H9 (cell line): ENCODE measurements at regions not wholly inside any gene's neighbourhood (a gene's known extent, or its start where the extent isn't known, plus 50 kb on each side); places are given as distances from the start of the nearest gene placed in this dataset.

Experiments used
- DNase-seq: peaks from one replicate; pipeline ENCODE4 v3.0.0-alpha.2; 2017
- H2AFZ ChIP-seq: one replicate; pipeline ENCODE4 v1.6.1; 2013; ENCODE audit warnings: mild to moderate bottlenecking, low read length, control low read depth, moderate library complexity
- H2AK5ac ChIP-seq: 2 replicates; pipeline ENCODE4 v1.6.1; 2013; ENCODE audit warnings: low read length, control low read depth, mixed read lengths; ENCODE audit not compliant: insufficient read length
- H2BK120ac ChIP-seq: one replicate; pipeline ENCODE4 v1.6.1; 2013; ENCODE audit warnings: low read depth, mild to moderate bottlenecking, low read length, control low read depth, inconsistent platforms; ENCODE audit not compliant: poor library complexity, severe bottlenecking
- H2BK12ac ChIP-seq: 2 replicates; pipeline ENCODE4 v1.6.1; 2013; ENCODE audit warnings: low read length, control low read depth, mixed read lengths, low read depth; ENCODE audit not compliant: insufficient read length
- H2BK15ac ChIP-seq: 2 replicates; pipeline ENCODE4 v1.6.1; 2013; ENCODE audit warnings: low read depth, low read length, control low read depth
- H2BK20ac ChIP-seq: one replicate; pipeline ENCODE4 v1.6.1; 2013; ENCODE audit warnings: low read depth, mild to moderate bottlenecking, low read length, control low read depth, inconsistent platforms; ENCODE audit not compliant: poor library complexity, severe bottlenecking
- H2BK5ac ChIP-seq: 2 replicates; pipeline ENCODE4 v1.6.1; 2013; ENCODE audit warnings: low read length, control low read depth, mixed read lengths; ENCODE audit not compliant: insufficient read length
- H3K14ac ChIP-seq: 2 replicates; pipeline ENCODE4 v1.6.1; 2013; ENCODE audit warnings: low read length, control low read depth; ENCODE audit not compliant: insufficient read depth
- H3K18ac ChIP-seq: 2 replicates; pipeline ENCODE4 v1.6.1; 2013; ENCODE audit warnings: low read depth, mild to moderate bottlenecking, mixed read lengths, low read length, control low read depth; ENCODE audit not compliant: insufficient read length
- H3K23ac ChIP-seq: 2 replicates; pipeline ENCODE4 v1.6.1; 2013; ENCODE audit warnings: low read length, control low read depth, mixed read lengths, low read depth; ENCODE audit not compliant: insufficient read length
- H3K23me2 ChIP-seq: 2 replicates; pipeline ENCODE4 v1.6.1; 2013; ENCODE audit warnings: low read depth, mild to moderate bottlenecking, mixed read lengths, low read length, control low read depth; ENCODE audit not compliant: insufficient read length, poor library complexity, severe bottlenecking
- H3K27ac ChIP-seq: 2 replicates; pipeline ENCODE4 v1.5.1; 2013; ENCODE audit warnings: low read length, control low read depth, mixed read lengths, low read depth; ENCODE audit not compliant: insufficient read length
- H3K27me3 ChIP-seq: 2 replicates; pipeline ENCODE4 v1.6.1; 2013; ENCODE audit warnings: low read length, control low read depth, inconsistent platforms; ENCODE audit not compliant: insufficient read depth
- H3K4ac ChIP-seq: 2 replicates; pipeline ENCODE4 v1.6.1; 2013; ENCODE audit warnings: low read depth, mild to moderate bottlenecking, control low read depth, inconsistent platforms, low read length, moderate library complexity
- H3K4me1 ChIP-seq: 2 replicates; pipeline ENCODE4 v1.6.1; 2013; ENCODE audit warnings: low read length, control low read depth, inconsistent platforms; ENCODE audit not compliant: insufficient read depth
- H3K4me2 ChIP-seq: 2 replicates; pipeline ENCODE4 v1.6.1; 2013; ENCODE audit warnings: low read length, control low read depth, mixed read lengths; ENCODE audit not compliant: insufficient read length, insufficient read depth
- H3K56ac ChIP-seq: 2 replicates; pipeline ENCODE4 v1.6.1; 2013; ENCODE audit warnings: low read depth, mild to moderate bottlenecking, mixed read lengths, low read length, control low read depth; ENCODE audit not compliant: insufficient read length
- H3K79me1 ChIP-seq: 2 replicates; pipeline ENCODE4 v1.6.1; 2013; ENCODE audit warnings: low read depth, mild to moderate bottlenecking, moderate library complexity, low read length, control low read depth, inconsistent platforms; ENCODE audit not compliant: insufficient read depth, poor library complexity, severe bottlenecking
- H3K79me2 ChIP-seq: 2 replicates; pipeline ENCODE4 v1.6.1; 2013; ENCODE audit warnings: low read length, control low read depth, inconsistent platforms; ENCODE audit not compliant: insufficient read depth
- H3K9ac ChIP-seq: 2 replicates; pipeline ENCODE4 v1.6.1; 2013; ENCODE audit warnings: low read length, control low read depth, mixed read lengths; ENCODE audit not compliant: insufficient read length; ENCODE audit errors: extremely low read depth
- H3K9me3 ChIP-seq: one replicate; pipeline ENCODE4 v1.6.1; 2013; ENCODE audit warnings: low read depth, low read length, inconsistent platforms; ENCODE audit not compliant: control insufficient read depth
- H3T11ph ChIP-seq: one replicate; pipeline ENCODE4 v1.6.1; 2013; ENCODE audit warnings: mild to moderate bottlenecking, low read length, control low read depth, inconsistent platforms
- H4K20me1 ChIP-seq: one replicate; pipeline ENCODE4 v1.6.1; 2013; ENCODE audit not compliant: control insufficient read depth, insufficient read length, insufficient read depth
- H4K5ac ChIP-seq: 2 replicates; pipeline ENCODE4 v1.6.1; 2013; ENCODE audit warnings: low read depth, mild to moderate bottlenecking, mixed read lengths, low read length, control low read depth; ENCODE audit not compliant: insufficient read length
- H4K8ac ChIP-seq: replicated peaks from 2 replicates; pipeline ENCODE4 v1.6.1; 2013; ENCODE audit warnings: low read length, control low read depth, mixed read lengths, low read depth; ENCODE audit not compliant: insufficient read length
- H4K91ac ChIP-seq: 2 replicates; pipeline ENCODE4 v1.6.1; 2013; ENCODE audit warnings: low read depth, mild to moderate bottlenecking, moderate library complexity, mixed read lengths, low read length, control low read depth; ENCODE audit not compliant: insufficient read length
- H3K27ac Mint-ChIP-seq, 3 experiments: 2 replicates in 2 of 3; 3 replicates in 1 of 3; pipeline ENCODE4 v1.8.0; 2020 to 2021; ENCODE audit warnings: mixed read lengths in 3 of 3, mild to moderate bottlenecking in 1 of 3, moderate library complexity in 1 of 3
- H3K27me3 Mint-ChIP-seq: 2 replicates; pipeline ENCODE4 v1.8.0; 2021; ENCODE audit warnings: low read depth, mild to moderate bottlenecking, moderate library complexity, mixed read lengths
- H3K36me3 Mint-ChIP-seq, 3 experiments: 2 replicates in 2 of 3; 3 replicates in 1 of 3; pipeline ENCODE4 v1.8.0; 2020 to 2021; ENCODE audit warnings: low read depth in 3 of 3, mixed read lengths in 3 of 3; ENCODE audit not compliant: insufficient read depth in 1 of 3
- H3K4me1 Mint-ChIP-seq, 2 experiments: 2 replicates each; pipeline ENCODE4 v1.8.0; 2020; ENCODE audit warnings: mixed read lengths in 2 of 2
- H3K4me3 Mint-ChIP-seq, 2 experiments: 2 replicates in 1 of 2; 3 replicates in 1 of 2; pipeline ENCODE4 v1.8.0; 2020 to 2021; ENCODE audit warnings: mild to moderate bottlenecking in 2 of 2, mixed read lengths in 2 of 2, moderate library complexity in 1 of 2
- H3K9me3 Mint-ChIP-seq, 2 experiments: 2 replicates in 1 of 2; 3 replicates in 1 of 2; pipeline ENCODE4 v1.8.0; 2020; ENCODE audit warnings: mild to moderate bottlenecking in 2 of 2, mixed read lengths in 2 of 2, moderate library complexity in 1 of 2
- WGBS: extraction: QIAGEN DNeasy Blood & Tissue Kit; methylation state at CpG from one replicate; pipeline ENCODE4 v1.1.7; 2013; ENCODE audit warnings: missing lambda C conversion rate, low lambda C conversion rate, mixed read lengths; ENCODE audit not compliant: insufficient read length; ENCODE audit errors: extremely low coverage; 5-methylcytosine and 5-hydroxymethylcytosine counted together
- TF ChIP-seq, protein P1 (sequence below): fragments of 200-600 bp; sonication (generic); conservative IDR thresholded peaks from 3 replicates; pipeline ENCODE4 v1.8.0; 2021; ENCODE audit warnings: antibody characterized with exemption, mild to moderate bottlenecking

DNA sequence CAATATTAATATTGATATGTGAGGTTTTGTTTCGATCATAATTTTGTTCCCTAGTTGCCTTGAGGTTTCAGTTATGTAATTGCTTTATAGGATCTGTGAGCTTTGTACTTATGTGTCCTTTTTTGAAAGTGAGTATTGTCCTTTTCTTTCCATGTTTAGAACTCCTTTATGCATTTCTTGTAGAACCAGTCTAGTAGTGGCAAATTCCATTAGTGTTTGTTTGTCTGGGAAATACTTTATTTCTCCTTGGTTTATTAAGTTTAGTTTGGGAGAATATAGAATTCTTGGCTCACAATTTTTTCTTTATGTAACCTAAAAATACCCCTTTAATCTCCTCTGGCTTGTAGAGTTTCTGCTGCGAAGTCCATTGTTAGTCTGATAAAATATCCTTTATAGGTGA, 127.5 kb upstream of the KITLG start:
- H3K27ac Mint-ChIP-seq = no peak overlapping the region

More for the DNA sequence above, 127.5 kb upstream of the KITLG start:
- no peaks in the 10 kb centered on the region for H3K4me1 ChIP-seq
- no peak overlapping the region for H2AFZ ChIP-seq
- TF ChIP-seq, protein P1, sequence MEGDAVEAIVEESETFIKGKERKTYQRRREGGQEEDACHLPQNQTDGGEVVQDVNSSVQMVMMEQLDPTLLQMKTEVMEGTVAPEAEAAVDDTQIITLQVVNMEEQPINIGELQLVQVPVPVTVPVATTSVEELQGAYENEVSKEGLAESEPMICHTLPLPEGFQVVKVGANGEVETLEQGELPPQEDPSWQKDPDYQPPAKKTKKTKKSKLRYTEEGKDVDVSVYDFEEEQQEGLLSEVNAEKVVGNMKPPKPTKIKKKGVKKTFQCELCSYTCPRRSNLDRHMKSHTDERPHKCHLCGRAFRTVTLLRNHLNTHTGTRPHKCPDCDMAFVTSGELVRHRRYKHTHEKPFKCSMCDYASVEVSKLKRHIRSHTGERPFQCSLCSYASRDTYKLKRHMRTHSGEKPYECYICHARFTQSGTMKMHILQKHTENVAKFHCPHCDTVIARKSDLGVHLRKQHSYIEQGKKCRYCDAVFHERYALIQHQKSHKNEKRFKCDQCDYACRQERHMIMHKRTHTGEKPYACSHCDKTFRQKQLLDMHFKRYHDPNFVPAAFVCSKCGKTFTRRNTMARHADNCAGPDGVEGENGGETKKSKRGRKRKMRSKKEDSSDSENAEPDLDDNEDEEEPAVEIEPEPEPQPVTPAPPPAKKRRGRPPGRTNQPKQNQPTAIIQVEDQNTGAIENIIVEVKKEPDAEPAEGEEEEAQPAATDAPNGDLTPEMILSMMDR = no peak
- H3K23me2 ChIP-seq = no peaks in the 10 kb centered on the region
- no peak overlapping the region for H2BK12ac ChIP-seq
- no peaks in the 10 kb centered on the region for H3K9me3 ChIP-seq
- H2BK20ac ChIP-seq = no peak overlapping the region
- no peak overlapping the region for H3K14ac ChIP-seq
- no peaks in the 10 kb centered on the region for H3K79me2 ChIP-seq
- H4K91ac ChIP-seq = no peak overlapping the region
- no peaks in the 10 kb centered on the region for H3K27me3 ChIP-seq
- no peak overlapping the region for H3K18ac ChIP-seq
- no peak overlapping the region for H4K8ac ChIP-seq
- no peak overlapping the region for H2BK5ac ChIP-seq
- H4K20me1 ChIP-seq = no peaks in the 10 kb centered on the region
- H2BK15ac ChIP-seq = no peak overlapping the region
- DNase-seq = no peak
- Mint-ChIP-seq H3K4me1 (no peaks in the 10 kb centered on the region), H3K4me3 (no peak overlapping the region), H3K9me3 (peaks cover 3 to 4% of the 10 kb centered on the region in 2 experiments; a peak in 3 of 5 replicates), H3K27me3 (no peaks in the 10 kb centered on the region), H3K36me3 (peaks cover 0 to 9% (median 0%) of the 10 kb centered on the region in 3 experiments; a peak in 2 of 7 replicates)
- WGBS = no CpG with 5 or more reads among the region's 2 CpGs
- H4K5ac ChIP-seq = no peak overlapping the region
- no peaks in the 10 kb centered on the region for H3K79me1 ChIP-seq
- H3K27ac ChIP-seq = no peak overlapping the region
- H2AK5ac ChIP-seq = no peak overlapping the region
- no peak overlapping the region for H3K9ac ChIP-seq
- H2BK120ac ChIP-seq = no peak overlapping the region
- no peak overlapping the region for H3K4me2 ChIP-seq
- no peak overlapping the region for H3K56ac ChIP-seq
- no peak overlapping the region for H3K23ac ChIP-seq
- no peak overlapping the region for H3K4ac ChIP-seq
- no peak overlapping the region for H3T11ph ChIP-seq
